ENCODE measurements at regions not wholly inside any gene's neighbourhood (a gene's known extent, or its start where the extent isn't known, plus 50 kb on each side); places are given as distances from the start of the nearest gene placed in this dataset.

GRCh38 chr5:159602434-159602833, 272.1 kb upstream of the IL12B start:
- Histone ChIP-seq H2BK15ac (replicated peaks; ENCODE audit: low read depth) (no peak overlapping the region), H2AK5ac (ENCODE audit: low read length) (no peak overlapping the region)
- WGBS (ENCODE audit: extremely low coverage, insufficient coverage, low lambda C conversion rate), result no CpG with 5 or more reads among the region's 2 CpGs

GRCh38 chr5:159605585-159605984, 275.3 kb upstream of the IL12B start:
- Histone ChIP-seq H3K79me2 (ENCODE audit: control insufficient read depth, insufficient read depth, low read length) (no peaks in the 10 kb centered on the region), H3K4ac (ENCODE audit: low read depth, low read length) (no peak overlapping the region), H3K4me1 (ENCODE audit: control insufficient read depth, low read depth, low read length) (no peaks in the 10 kb centered on the region), H3K27me3 (ENCODE audit: insufficient read depth, low read length, poor library complexity) (no peaks in the 10 kb centered on the region), H3K9ac (ENCODE audit: low read length) (no peak overlapping the region), H3K56ac (ENCODE audit: low read length) (no peak overlapping the region), H3K4me2 (ENCODE audit: low read length) (no peak overlapping the region), H4K5ac (ENCODE audit: low read length) (no peak overlapping the region), H2AK5ac (ENCODE audit: low read length) (no peak overlapping the region), H3K18ac (ENCODE audit: low read length) (no peak overlapping the region), H3K27ac (ENCODE audit: low read depth, low read length) (no peak overlapping the region), H2BK15ac (replicated peaks; ENCODE audit: low read depth) (no peak overlapping the region), H4K8ac (ENCODE audit: low read depth, low read length) (no peak overlapping the region), H3K4me3 (ENCODE audit: low read length) (no peak overlapping the region), H3K79me1 (ENCODE audit: low read length) (no peaks in the 10 kb centered on the region), H2BK5ac (ENCODE audit: low read length) (no peak overlapping the region), H3K23ac (ENCODE audit: low read length) (no peak overlapping the region), H3K36me3 (ENCODE audit: control insufficient read depth, insufficient read depth, low read length) (no peaks in the 10 kb centered on the region), H2BK120ac (ENCODE audit: low read depth, low read length) (no peak overlapping the region)
- no CpG with 5 or more reads among the region's 3 CpGs for WGBS (ENCODE audit: extremely low coverage, insufficient coverage, low lambda C conversion rate)
- peak; percentile 37 for DNase-seq

More at GRCh38 chr5:159602434-159602833, 272.1 kb upstream of the IL12B start:
- H3K27me3 ChIP-seq (ENCODE audit: insufficient read depth, low read length, poor library complexity), result no peaks in the 10 kb centered on the region
- H2BK120ac ChIP-seq (ENCODE audit: low read depth, low read length), result no peak overlapping the region
- H3K18ac ChIP-seq (ENCODE audit: low read length), result no peak overlapping the region
- no peak overlapping the region for H4K8ac ChIP-seq (ENCODE audit: low read depth, low read length)
- no peak overlapping the region for H3K4ac ChIP-seq (ENCODE audit: low read depth, low read length)
- no peak overlapping the region for H2BK5ac ChIP-seq (ENCODE audit: low read length)
- no peak for DNase-seq
- H3K56ac ChIP-seq (ENCODE audit: low read length), result no peak overlapping the region
- H3K79me1 ChIP-seq (ENCODE audit: low read length), result no peaks in the 10 kb centered on the region
- H3K27ac ChIP-seq (ENCODE audit: low read depth, low read length), result no peak overlapping the region
- H3K79me2 ChIP-seq (ENCODE audit: control insufficient read depth, insufficient read depth, low read length), result no peaks in the 10 kb centered on the region
- H3K23ac ChIP-seq (ENCODE audit: low read length), result no peak overlapping the region
- H3K4me3 ChIP-seq (ENCODE audit: low read length), result no peak overlapping the region
- H3K4me2 ChIP-seq (ENCODE audit: low read length), result no peak overlapping the region
- H3K4me1 ChIP-seq (ENCODE audit: control insufficient read depth, low read depth, low read length), result no peaks in the 10 kb centered on the region
- H3K9ac ChIP-seq (ENCODE audit: low read length), result no peak overlapping the region
- H3K36me3 ChIP-seq (ENCODE audit: control insufficient read depth, insufficient read depth, low read length), result no peaks in the 10 kb centered on the region
- H4K5ac ChIP-seq (ENCODE audit: low read length), result no peak overlapping the region

GRCh38 chr5:159609359-159609758, 279.1 kb upstream of the IL12B start:
- H2AK5ac ChIP-seq (ENCODE audit: low read length), result no peak overlapping the region
- no peak overlapping the region for H3K4ac ChIP-seq (ENCODE audit: low read depth, low read length)
- H3K23ac ChIP-seq (ENCODE audit: low read length), result no peak overlapping the region
- no peaks in the 10 kb centered on the region for H3K36me3 ChIP-seq (ENCODE audit: control insufficient read depth, insufficient read depth, low read length)
- no peak overlapping the region for H3K27ac ChIP-seq (ENCODE audit: low read depth, low read length)
- no peak overlapping the region for H2BK5ac ChIP-seq (ENCODE audit: low read length)
- no peaks in the 10 kb centered on the region for H3K27me3 ChIP-seq (ENCODE audit: insufficient read depth, low read length, poor library complexity)
- H3K4me1 ChIP-seq (ENCODE audit: control insufficient read depth, low read depth, low read length), result no peaks in the 10 kb centered on the region
- no peak overlapping the region for H2BK15ac ChIP-seq (replicated peaks; ENCODE audit: low read depth)
- no peak overlapping the region for H3K4me2 ChIP-seq (ENCODE audit: low read length)
- H3K79me2 ChIP-seq (ENCODE audit: control insufficient read depth, insufficient read depth, low read length), result no peaks in the 10 kb centered on the region
- H3K56ac ChIP-seq (ENCODE audit: low read length), result no peak overlapping the region
- DNase-seq, result no peak
- no peak overlapping the region for H3K9ac ChIP-seq (ENCODE audit: low read length)
- H3K18ac ChIP-seq (ENCODE audit: low read length), result no peak overlapping the region
- no CpG with 5 or more reads among the region's 4 CpGs for WGBS (ENCODE audit: extremely low coverage, insufficient coverage, low lambda C conversion rate)
- H3K4me3 ChIP-seq (ENCODE audit: low read length), result no peak overlapping the region
- H3K79me1 ChIP-seq (ENCODE audit: low read length), result no peaks in the 10 kb centered on the region
- no peak overlapping the region for H4K5ac ChIP-seq (ENCODE audit: low read length)
- H4K8ac ChIP-seq (ENCODE audit: low read depth, low read length), result no peak overlapping the region
- H2BK120ac ChIP-seq (ENCODE audit: low read depth, low read length), result no peak overlapping the region

GRCh38 chr5:159610966-159611579, 280.8 kb upstream of the IL12B start:
- Histone ChIP-seq H3K4me3 (ENCODE audit: low read length) (no peak overlapping the region), H3K79me1 (ENCODE audit: low read length) (no peaks in the 10 kb centered on the region), H2BK5ac (ENCODE audit: low read length) (no peak overlapping the region), H3K56ac (ENCODE audit: low read length) (no peak overlapping the region), H3K18ac (ENCODE audit: low read length) (no peak overlapping the region), H3K79me2 (ENCODE audit: control insufficient read depth, insufficient read depth, low read length) (no peaks in the 10 kb centered on the region), H3K27me3 (ENCODE audit: insufficient read depth, low read length, poor library complexity) (no peaks in the 10 kb centered on the region), H4K8ac (ENCODE audit: low read depth, low read length) (no peak overlapping the region), H2BK120ac (ENCODE audit: low read depth, low read length) (no peak overlapping the region), H3K4me1 (ENCODE audit: control insufficient read depth, low read depth, low read length) (no peaks in the 10 kb centered on the region), H2AK5ac (ENCODE audit: low read length) (no peak overlapping the region), H3K9ac (ENCODE audit: low read length) (no peak overlapping the region), H2BK15ac (replicated peaks; ENCODE audit: low read depth) (no peak overlapping the region), H4K5ac (ENCODE audit: low read length) (no peak overlapping the region), H3K36me3 (ENCODE audit: control insufficient read depth, insufficient read depth, low read length) (no peaks in the 10 kb centered on the region), H3K4me2 (ENCODE audit: low read length) (no peak overlapping the region), H3K27ac (ENCODE audit: low read depth, low read length) (no peak overlapping the region), H3K4ac (ENCODE audit: low read depth, low read length) (no peak overlapping the region), H3K23ac (ENCODE audit: low read length) (no peak overlapping the region)
- no CpG with 5 or more reads among the region's 2 CpGs for WGBS (ENCODE audit: extremely low coverage, insufficient coverage, low lambda C conversion rate)
- no peak for DNase-seq

- no peak for DNase-seq
- no peaks in the 10 kb centered on the region for H3K79me2 ChIP-seq (ENCODE audit: control insufficient read depth, insufficient read depth, low read length)
- WGBS (ENCODE audit: extremely low coverage, insufficient coverage, low lambda C conversion rate), result no CpG with 5 or more reads among the region's 2 CpGs
Measured at GRCh38 chr5:159616952-159617351, 286.7 kb upstream of the IL12B start.

GRCh38 chr5:159619826-159620225, 289.5 kb upstream of the IL12B start:
- Histone ChIP-seq H2AK5ac (ENCODE audit: low read length) (no peak overlapping the region), H3K79me1 (ENCODE audit: low read length) (no peaks in the 10 kb centered on the region), H3K23ac (ENCODE audit: low read length) (no peak overlapping the region), H4K5ac (ENCODE audit: low read length) (no peak overlapping the region), H2BK15ac (replicated peaks; ENCODE audit: low read depth) (no peak overlapping the region), H3K9ac (ENCODE audit: low read length) (no peak overlapping the region), H3K36me3 (ENCODE audit: control insufficient read depth, insufficient read depth, low read length) (no peaks in the 10 kb centered on the region), H3K4ac (ENCODE audit: low read depth, low read length) (no peak overlapping the region), H3K27me3 (ENCODE audit: insufficient read depth, low read length, poor library complexity) (no peaks in the 10 kb centered on the region), H3K4me2 (ENCODE audit: low read length) (no peak overlapping the region), H3K4me3 (ENCODE audit: low read length) (no peak overlapping the region), H2BK120ac (ENCODE audit: low read depth, low read length) (no peak overlapping the region), H3K27ac (ENCODE audit: low read depth, low read length) (no peak overlapping the region), H2BK5ac (ENCODE audit: low read length) (no peak overlapping the region), H3K56ac (ENCODE audit: low read length) (peak overlapping the region; percentile 51), H3K4me1 (ENCODE audit: control insufficient read depth, low read depth, low read length) (peaks cover 10% of the 10 kb centered on the region), H4K8ac (ENCODE audit: low read depth, low read length) (no peak overlapping the region), H3K79me2 (ENCODE audit: control insufficient read depth, insufficient read depth, low read length) (no peaks in the 10 kb centered on the region), H3K18ac (ENCODE audit: low read length) (no peak overlapping the region)
- WGBS (ENCODE audit: extremely low coverage, insufficient coverage, low lambda C conversion rate), result no CpG with 5 or more reads among the region's 4 CpGs
- peak; percentile 92 for DNase-seq

More at GRCh38 chr5:159616952-159617351, 286.7 kb upstream of the IL12B start:
- no peak overlapping the region for H3K4me3 ChIP-seq (ENCODE audit: low read length)
- no peak overlapping the region for H3K23ac ChIP-seq (ENCODE audit: low read length)
- no peak overlapping the region for H2BK5ac ChIP-seq (ENCODE audit: low read length)
- H3K27ac ChIP-seq (ENCODE audit: low read depth, low read length), result no peak overlapping the region
- H2AK5ac ChIP-seq (ENCODE audit: low read length), result no peak overlapping the region
- H3K18ac ChIP-seq (ENCODE audit: low read length), result no peak overlapping the region
- H3K9ac ChIP-seq (ENCODE audit: low read length), result no peak overlapping the region
- no peaks in the 10 kb centered on the region for H3K36me3 ChIP-seq (ENCODE audit: control insufficient read depth, insufficient read depth, low read length)
- H3K27me3 ChIP-seq (ENCODE audit: insufficient read depth, low read length, poor library complexity), result no peaks in the 10 kb centered on the region
- H3K4ac ChIP-seq (ENCODE audit: low read depth, low read length), result no peak overlapping the region
- H2BK120ac ChIP-seq (ENCODE audit: low read depth, low read length), result no peak overlapping the region
- H4K8ac ChIP-seq (ENCODE audit: low read depth, low read length), result no peak overlapping the region
- H4K5ac ChIP-seq (ENCODE audit: low read length), result no peak overlapping the region
- no peak overlapping the region for H3K56ac ChIP-seq (ENCODE audit: low read length)
- no peak overlapping the region for H3K4me2 ChIP-seq (ENCODE audit: low read length)
- H2BK15ac ChIP-seq (replicated peaks; ENCODE audit: low read depth), result no peak overlapping the region
- H3K4me1 ChIP-seq (ENCODE audit: control insufficient read depth, low read depth, low read length), result peaks cover 10% of the 10 kb centered on the region
- H3K79me1 ChIP-seq (ENCODE audit: low read length), result no peaks in the 10 kb centered on the region
